GM10266 (cell line): ENCODE measurements at regions not wholly inside any gene's neighbourhood (a gene's known extent, or its start where the extent isn't known, plus 50 kb on each side); places are given as distances from the start of the nearest gene placed in this dataset.
"Not testable (repeated sequence)": the region's sequence is repeated elsewhere in the genome, so short reads cannot be mapped to it uniquely, and the experiment has no call there.

Experiments used
- DNase-seq: peaks from one replicate; pipeline ENCODE4 v3.0.0; 2012; ENCODE audit errors: extremely low spot score
- TF ChIP-seq, protein P1 (sequence below): IDR thresholded peaks from 2 replicates; pipeline ENCODE4 v1.5.1; 2012; ENCODE audit warnings: mild to moderate bottlenecking, low read depth; ENCODE audit not compliant: control insufficient read depth, insufficient read depth; ENCODE audit errors: missing control alignments

DNA sequence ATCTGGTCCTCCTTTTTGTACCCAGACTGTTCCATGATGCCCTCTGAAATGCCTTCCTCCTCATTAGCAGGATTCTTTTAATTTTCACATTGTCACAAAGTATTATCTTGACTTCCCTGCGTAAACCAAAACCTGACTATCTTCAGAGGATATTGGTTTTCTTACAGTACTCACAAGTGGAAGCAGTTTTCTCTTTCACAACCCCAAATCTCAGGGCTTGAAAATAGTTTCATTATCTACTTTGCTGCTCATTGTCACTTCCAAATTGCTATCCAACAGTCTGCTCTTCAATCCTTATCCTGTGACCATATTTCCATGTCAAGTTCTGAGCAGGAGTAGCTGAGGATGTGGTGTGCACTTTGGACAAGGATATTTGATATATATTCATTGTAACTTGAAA is 324.1 kb downstream of the FAM170A start:
- DNase-seq = no peak
- TF ChIP-seq, protein P1, sequence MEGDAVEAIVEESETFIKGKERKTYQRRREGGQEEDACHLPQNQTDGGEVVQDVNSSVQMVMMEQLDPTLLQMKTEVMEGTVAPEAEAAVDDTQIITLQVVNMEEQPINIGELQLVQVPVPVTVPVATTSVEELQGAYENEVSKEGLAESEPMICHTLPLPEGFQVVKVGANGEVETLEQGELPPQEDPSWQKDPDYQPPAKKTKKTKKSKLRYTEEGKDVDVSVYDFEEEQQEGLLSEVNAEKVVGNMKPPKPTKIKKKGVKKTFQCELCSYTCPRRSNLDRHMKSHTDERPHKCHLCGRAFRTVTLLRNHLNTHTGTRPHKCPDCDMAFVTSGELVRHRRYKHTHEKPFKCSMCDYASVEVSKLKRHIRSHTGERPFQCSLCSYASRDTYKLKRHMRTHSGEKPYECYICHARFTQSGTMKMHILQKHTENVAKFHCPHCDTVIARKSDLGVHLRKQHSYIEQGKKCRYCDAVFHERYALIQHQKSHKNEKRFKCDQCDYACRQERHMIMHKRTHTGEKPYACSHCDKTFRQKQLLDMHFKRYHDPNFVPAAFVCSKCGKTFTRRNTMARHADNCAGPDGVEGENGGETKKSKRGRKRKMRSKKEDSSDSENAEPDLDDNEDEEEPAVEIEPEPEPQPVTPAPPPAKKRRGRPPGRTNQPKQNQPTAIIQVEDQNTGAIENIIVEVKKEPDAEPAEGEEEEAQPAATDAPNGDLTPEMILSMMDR = no peak

DNA sequence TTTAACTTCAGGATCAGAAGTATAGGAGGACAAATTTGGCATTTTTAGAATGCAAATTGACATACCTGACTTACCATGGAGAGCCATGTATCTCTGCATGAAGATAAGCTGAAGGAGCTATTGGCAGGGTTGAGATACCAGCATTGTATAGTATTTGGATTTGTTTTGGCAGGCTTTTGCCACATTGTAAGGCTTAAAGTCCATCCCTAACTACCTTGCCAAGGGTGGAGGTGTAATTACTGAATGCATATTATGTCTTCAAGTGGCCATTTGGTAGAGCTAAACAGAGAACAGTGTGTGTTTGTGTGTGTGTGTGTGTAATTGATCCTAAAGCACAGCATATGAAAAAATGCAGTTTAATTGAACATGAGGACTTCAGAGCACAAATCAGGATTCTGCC is 324.7 kb downstream of the FAM170A start:
- no peak for DNase-seq
- TF ChIP-seq, protein P1 = no peak

GRCh38 chr5:119961993-119962392 is 332.6 kb downstream of the FAM170A start:
- TF ChIP-seq, protein P1 = no peak
- DNase-seq = no peak

DNA sequence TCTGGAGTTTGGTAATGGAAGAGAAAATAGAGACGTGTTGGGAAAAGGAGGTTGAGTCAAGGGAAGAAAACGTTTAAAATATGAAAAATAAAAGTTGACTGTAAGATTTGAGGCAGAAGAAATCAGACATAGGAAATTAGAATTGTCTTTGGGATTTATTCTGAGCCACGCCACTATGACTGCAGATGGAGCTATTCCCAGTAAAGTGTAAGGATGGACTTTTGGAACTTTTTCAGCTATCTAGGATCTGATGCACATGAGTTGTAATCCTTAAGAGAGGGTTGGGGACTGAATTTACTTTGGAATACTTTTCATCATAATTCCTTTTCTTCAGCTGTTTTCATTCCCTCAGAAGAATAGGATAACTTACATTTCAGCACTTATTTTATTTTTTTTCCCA is 336.7 kb downstream of the FAM170A start:
- DNase-seq = no peak
- TF ChIP-seq, protein P1 = no peak

DNA sequence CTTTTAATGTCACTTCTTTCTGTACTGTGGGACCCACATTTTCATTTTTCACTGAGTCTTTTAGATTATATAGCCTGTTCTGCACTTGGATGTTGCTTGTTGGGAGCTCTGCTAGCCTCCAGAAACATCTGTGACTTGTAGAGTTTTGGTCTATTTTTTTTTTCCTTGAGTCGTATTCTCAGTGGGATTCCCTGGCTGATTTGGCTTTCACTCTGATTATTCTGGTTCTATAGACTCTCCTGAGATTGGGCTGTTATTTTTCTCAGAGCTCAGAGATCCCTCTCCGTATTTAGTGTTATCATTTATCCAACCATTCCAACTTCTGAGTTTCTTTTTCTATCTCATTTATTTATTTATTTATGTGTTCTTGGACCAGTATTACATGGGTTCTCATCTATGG is 339.3 kb downstream of the FAM170A start:
- TF ChIP-seq, protein P1 = no peak
- DNase-seq = no peak

DNA sequence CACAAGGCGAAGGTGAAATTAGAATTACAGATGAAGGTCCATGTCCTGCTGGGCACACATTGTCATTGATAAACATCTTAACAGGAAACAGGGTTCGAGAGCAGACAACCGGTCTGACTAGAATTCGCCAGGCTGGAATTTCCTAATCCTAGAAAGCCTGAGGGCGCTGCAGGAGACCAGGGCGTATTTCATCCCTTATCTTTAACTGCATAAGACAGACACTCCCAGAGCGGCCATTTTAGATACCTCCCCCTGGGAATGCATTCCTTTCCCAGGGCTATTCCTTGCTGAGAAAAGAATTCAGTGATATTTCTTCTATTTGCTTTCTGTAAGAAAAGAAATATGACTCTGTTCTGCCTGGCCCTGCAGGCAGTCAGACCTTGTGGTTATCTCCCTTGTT is 357.7 kb downstream of the FAM170A start:
- not testable (repeated sequence) for DNase-seq

GRCh38 chr5:119991625-119992024 is 362.3 kb downstream of the FAM170A start:
- TF ChIP-seq, protein P1 = no peak
- DNase-seq = no peak

- TF ChIP-seq, protein P1 = no peak
These were observed 366.8 kb downstream of the FAM170A start for GRCh38 chr5:119996128-119996527.

More at GRCh38 chr5:119996128-119996527, 366.8 kb downstream of the FAM170A start:
- no peak for DNase-seq
